MM.1S (cell line): ENCODE measurements at regions not wholly inside any gene's neighbourhood (a gene's known extent, or its start where the extent isn't known, plus 50 kb on each side); places are given as distances from the start of the nearest gene placed in this dataset.

Source experiments
- DNase-seq: peaks from one replicate; pipeline ENCODE4 v3.0.0-alpha.2; 2015
- H2AFZ ChIP-seq: fragments of 300-600 bp; sonication (generic); 2 replicates; pipeline ENCODE4 v1.6.0; 2016; ENCODE audit warnings: antibody characterized with exemption, low read length
- H3F3A ChIP-seq: fragments of 300-600 bp; sonication (generic); 2 replicates; pipeline ENCODE4 v1.6.1; 2016; ENCODE audit warnings: mild to moderate bottlenecking, antibody characterized with exemption, low read length, moderate library complexity, mixed read lengths; ENCODE audit not compliant: insufficient read depth
- H3K27ac ChIP-seq: fragments of 300-600 bp; sonication (generic); 2 replicates; pipeline ENCODE4 v1.5.1; 2016; ENCODE audit warnings: mild to moderate bottlenecking, low read length
- H3K27me3 ChIP-seq: fragments of 300-600 bp; sonication (generic); replicated peaks from 2 replicates; pipeline ENCODE4 v1.6.0; 2016; ENCODE audit warnings: low read length; ENCODE audit not compliant: insufficient read depth
- H3K36me3 ChIP-seq: fragments of 300-600 bp; sonication (generic); replicated peaks from 2 replicates; pipeline ENCODE4 v1.6.1; 2016; ENCODE audit warnings: mild to moderate bottlenecking, low read length, mixed read lengths; ENCODE audit not compliant: insufficient read depth
- H3K4me1 ChIP-seq: fragments of 300-600 bp; sonication (generic); 2 replicates; pipeline ENCODE4 v1.6.1; 2016; ENCODE audit warnings: low read length, mixed read lengths
- H3K4me2 ChIP-seq: fragments of 300-600 bp; sonication (generic); 2 replicates; pipeline ENCODE4 v1.6.0; 2016; ENCODE audit warnings: low read depth, low read length
- H3K4me3 ChIP-seq: fragments of 300-600 bp; sonication (generic); 2 replicates; pipeline ENCODE4 v1.5.1; 2016; ENCODE audit warnings: low read length, mixed read lengths
- H3K79me2 ChIP-seq: fragments of 300-600 bp; sonication (generic); 2 replicates; pipeline ENCODE4 v1.6.1; 2016; ENCODE audit warnings: mixed run types, low read length, mixed read lengths
- H3K9ac ChIP-seq: fragments of 300-600 bp; sonication (generic); 2 replicates; pipeline ENCODE4 v1.6.1; 2016; ENCODE audit warnings: low read length, mixed read lengths
- H3K9me2 ChIP-seq: fragments of 300-600 bp; sonication (generic); replicated peaks from 2 replicates; pipeline ENCODE4 v1.6.1; 2016; ENCODE audit warnings: mild to moderate bottlenecking, low read length, mixed read lengths; ENCODE audit not compliant: insufficient read depth
- H3K9me3 ChIP-seq: fragments of 300-600 bp; sonication (generic); replicated peaks from 2 replicates; pipeline ENCODE4 v1.6.1; 2016; ENCODE audit warnings: mild to moderate bottlenecking, low read length, mixed read lengths; ENCODE audit not compliant: insufficient read depth
- H4K20me1 ChIP-seq: fragments of 300-600 bp; sonication (generic); 2 replicates; pipeline ENCODE4 v1.6.1; 2016; ENCODE audit warnings: mild to moderate bottlenecking, low read length, moderate library complexity, mixed read lengths; ENCODE audit not compliant: insufficient read depth
- CTCF ChIP-seq: fragments of 300-600 bp; sonication (generic); IDR thresholded peaks from 2 replicates; pipeline ENCODE4 v1.5.1; 2016; ENCODE audit warnings: antibody characterized with exemption, low read length, mixed read lengths
- EZH2 ChIP-seq: fragments of 300-600 bp; sonication (generic); optimal IDR thresholded peaks from 2 replicates; pipeline ENCODE3; 2017; ENCODE audit warnings: low read depth, mild to moderate bottlenecking, antibody characterized with exemption, low read length, mixed read lengths
- EZH2phosphoT487 ChIP-seq: fragments of 300-600 bp; sonication (generic); IDR thresholded peaks from 2 replicates; pipeline ENCODE4 v1.6.1; 2018; ENCODE audit warnings: antibody characterized with exemption, low read length

GRCh38 chr12:84764001-84764400 is 148.6 kb downstream of the SLC6A15 start:
- no peak overlapping the region for H2AFZ ChIP-seq
- H3K9me3 ChIP-seq = no peaks in the 10 kb centered on the region
- H3K27ac ChIP-seq = no peak overlapping the region
- no peak overlapping the region for H3K9ac ChIP-seq
- peaks cover 19% of the 10 kb centered on the region for H3K4me1 ChIP-seq
- no peaks in the 10 kb centered on the region for H3K79me2 ChIP-seq
- H3K36me3 ChIP-seq = no peaks in the 10 kb centered on the region
- TF ChIP-seq EZH2phosphoT487 (no peak), CTCF (no peak), EZH2 (no peak)
- H3K4me2 ChIP-seq = no peak overlapping the region
- no peak overlapping the region for H3K4me3 ChIP-seq
- no peaks in the 10 kb centered on the region for H4K20me1 ChIP-seq
- DNase-seq = no peak
- no peaks in the 10 kb centered on the region for H3K27me3 ChIP-seq
- H3K9me2 ChIP-seq = no peaks in the 10 kb centered on the region
- H3F3A ChIP-seq = no peaks in the 10 kb centered on the region

GRCh38 chr12:84763107-84763506 is 149.5 kb downstream of the SLC6A15 start:
- TF ChIP-seq EZH2 (no peak), EZH2phosphoT487 (no peak), CTCF (no peak)
- H3K9me2 ChIP-seq = no peaks in the 10 kb centered on the region
- no peak overlapping the region for H2AFZ ChIP-seq
- no peaks in the 10 kb centered on the region for H3K27me3 ChIP-seq
- no peaks in the 10 kb centered on the region for H4K20me1 ChIP-seq
- no peak overlapping the region for H3K4me2 ChIP-seq
- H3K9me3 ChIP-seq = no peaks in the 10 kb centered on the region
- H3F3A ChIP-seq = no peaks in the 10 kb centered on the region
- H3K36me3 ChIP-seq = no peaks in the 10 kb centered on the region
- DNase-seq = no peak
- no peak overlapping the region for H3K4me3 ChIP-seq
- H3K4me1 ChIP-seq = peaks cover 22% of the 10 kb centered on the region
- H3K9ac ChIP-seq = no peak overlapping the region
- H3K79me2 ChIP-seq = no peaks in the 10 kb centered on the region
- H3K27ac ChIP-seq = no peak overlapping the region

GRCh38 chr12:84760091-84760865 is 152.3 kb downstream of the SLC6A15 start:
- Histone ChIP-seq H3K4me1 (peaks cover 7% of the 10 kb centered on the region; the same call in 1 of the 2 replicates), H3K79me2 (no peaks in the 10 kb centered on the region), H3K4me2 (no peak overlapping the region), H3K27me3 (no peaks in the 10 kb centered on the region), H2AFZ (no peak overlapping the region), H3K4me3 (no peak overlapping the region), H3K36me3 (no peaks in the 10 kb centered on the region), H3K9me2 (no peaks in the 10 kb centered on the region), H3K9me3 (no peaks in the 10 kb centered on the region), H3K9ac (no peak overlapping the region), H3K27ac (no peak overlapping the region), H4K20me1 (no peaks in the 10 kb centered on the region), H3F3A (no peaks in the 10 kb centered on the region)
- DNase-seq = no peak
- TF ChIP-seq EZH2phosphoT487 = no peak
- TF ChIP-seq EZH2 = no peak
- no peak for TF ChIP-seq CTCF
